Limb (tissue), 2 donors: ENCODE measurements at regions not wholly inside any gene's neighbourhood (a gene's known extent, or its start where the extent isn't known, plus 50 kb on each side); places are given as distances from the start of the nearest gene placed in this dataset.

Source experiments
- DNase-seq, 2 donors: peaks; one replicate each; pipeline ENCODE4 v3.0.0-alpha.2; 2016; ENCODE audit errors: extremely low spot score in 2 of 2

DNA sequence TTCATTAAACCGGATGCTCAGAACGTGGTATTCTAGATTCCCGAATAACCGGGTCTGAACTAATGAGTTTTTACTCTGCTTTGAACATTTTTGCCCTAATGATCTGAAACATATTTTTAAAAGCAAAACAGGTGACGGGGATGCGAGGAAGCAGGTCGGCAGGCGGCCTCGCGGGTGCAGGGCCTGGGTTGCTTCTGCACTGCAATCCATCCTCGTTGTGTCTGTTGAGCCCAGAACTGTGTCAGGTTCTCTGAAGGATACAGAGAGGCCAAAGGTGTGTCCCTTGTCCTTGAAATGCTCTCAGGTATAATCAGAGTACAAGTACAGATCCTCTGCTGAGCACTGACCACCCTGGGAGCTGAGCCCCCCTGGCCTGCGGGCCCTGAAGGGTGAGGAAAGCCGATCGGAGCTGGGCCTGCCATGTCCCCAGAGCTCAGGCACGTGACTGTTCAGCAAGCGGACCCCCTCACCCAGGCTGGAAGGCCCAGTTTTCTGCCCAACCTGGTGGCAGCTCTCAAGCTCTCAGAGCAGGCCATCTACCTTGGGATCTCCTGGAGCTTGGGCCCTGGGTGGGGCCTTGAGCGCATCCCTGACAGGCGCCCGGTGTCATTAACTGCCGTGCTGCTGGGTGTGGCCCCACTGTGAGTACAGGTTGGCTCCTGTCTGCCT lies 151.8 kb downstream of the OLFM1 start:
- peak in 1 of 2 donors; percentile 7 for DNase-seq

DNA sequence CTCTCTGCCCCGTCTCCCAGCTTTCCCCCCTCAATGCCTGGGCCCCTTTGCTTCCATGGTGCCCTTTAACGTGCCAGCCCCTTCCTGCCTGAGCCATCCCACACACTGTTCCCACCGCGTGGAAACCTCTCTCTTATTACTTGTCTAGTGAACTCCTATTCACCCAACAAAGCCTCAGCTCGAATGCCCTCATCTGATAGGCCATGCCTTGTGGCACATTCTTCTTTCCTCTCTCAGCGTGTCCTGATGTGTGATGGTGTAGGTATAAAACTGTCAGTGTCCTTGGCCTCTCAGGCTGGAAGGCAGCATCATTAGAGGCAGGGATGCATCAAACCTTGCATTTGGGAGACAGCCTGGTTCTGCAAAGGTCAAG lies 152.3 kb downstream of the OLFM1 start:
- DNase-seq = no peak

DNA sequence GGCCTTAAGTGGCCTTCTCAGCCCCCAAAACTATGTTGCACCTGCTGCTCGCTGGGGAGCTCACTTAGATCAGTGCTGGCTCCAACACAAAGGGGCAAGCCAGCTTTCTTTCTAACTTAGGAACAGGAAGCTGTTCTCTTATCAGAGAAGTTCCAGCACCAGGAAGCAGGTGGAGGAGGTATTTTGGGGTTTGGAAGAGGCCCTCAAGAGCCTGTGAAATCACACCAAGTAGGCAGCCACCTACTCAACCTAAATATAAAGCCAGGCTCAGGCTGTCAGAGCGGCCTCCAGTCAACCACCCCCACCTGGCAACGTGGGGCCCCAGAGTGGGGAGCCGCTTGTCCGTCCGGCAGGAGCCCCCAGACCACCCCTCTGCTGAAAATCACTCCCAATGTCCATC lies 152.8 kb downstream of the OLFM1 start:
- no peak for DNase-seq

DNA sequence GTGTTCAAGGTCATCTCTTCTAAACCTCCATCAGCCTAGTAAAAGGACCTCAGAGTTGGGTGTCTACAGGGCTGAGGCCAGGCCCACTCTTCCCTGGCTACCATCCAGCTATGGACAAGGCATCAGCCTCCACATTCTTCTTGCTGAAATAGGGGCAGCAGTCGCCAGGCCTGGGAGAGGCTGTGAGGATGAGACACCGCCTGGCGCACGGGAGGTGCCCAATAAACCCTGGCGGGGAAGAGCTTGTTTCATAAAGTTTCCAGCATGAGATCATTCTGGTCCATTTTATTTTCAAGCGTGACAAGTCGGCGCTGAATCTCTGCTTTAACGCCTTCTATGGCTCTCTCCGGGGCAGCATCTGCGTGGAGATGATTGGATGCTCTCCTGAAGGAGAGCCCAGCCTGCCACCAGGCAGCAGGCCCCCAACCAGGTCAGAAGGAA lies 153.4 kb downstream of the OLFM1 start:
- DNase-seq = no peak

GRCh38 chr9:135241381-135242048 lies 154.0 kb downstream of the OLFM1 start:
- no peak for DNase-seq

DNA sequence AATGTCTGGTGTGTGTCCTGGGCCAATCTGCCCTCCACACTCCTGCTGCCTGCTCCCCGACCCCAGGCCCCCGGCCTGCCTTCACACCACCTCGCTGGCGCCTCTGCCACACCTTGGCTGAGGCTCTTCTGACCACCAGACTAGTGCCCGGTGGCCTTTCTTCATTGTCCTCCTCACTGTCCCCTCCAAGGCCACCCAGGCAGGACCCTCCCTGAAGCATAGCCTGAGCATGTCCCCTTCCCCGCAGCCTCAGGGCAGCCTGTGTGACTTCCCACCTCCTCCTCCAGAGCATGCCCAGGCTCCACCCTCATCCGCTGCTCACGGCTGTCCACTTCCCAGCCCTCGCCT lies 154.6 kb downstream of the OLFM1 start:
- DNase-seq = no peak

DNA sequence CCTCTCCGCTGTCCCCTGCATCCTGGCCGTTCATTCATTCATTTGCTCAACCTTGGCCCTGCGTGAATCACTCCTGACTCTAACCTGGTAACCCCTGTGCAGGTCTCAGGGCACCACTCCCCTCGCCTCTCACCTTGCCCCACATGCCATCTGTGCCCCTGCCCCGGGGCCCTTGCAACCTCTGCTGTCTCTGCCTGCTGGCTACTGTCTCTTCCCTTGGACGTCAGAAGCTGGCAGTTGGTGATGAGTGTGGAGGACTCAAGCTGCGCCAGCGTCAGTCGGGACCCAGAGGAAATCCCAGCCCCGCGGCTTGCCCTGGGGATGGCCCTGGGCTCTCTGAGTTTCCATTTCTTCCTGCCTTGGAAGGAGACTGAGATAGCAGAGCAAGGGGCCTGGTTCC lies 154.9 kb downstream of the OLFM1 start:
- no peak for DNase-seq

- no peak for DNase-seq
Observed at GRCh38 chr9:135243201-135244190, 156.0 kb downstream of the OLFM1 start.

DNA sequence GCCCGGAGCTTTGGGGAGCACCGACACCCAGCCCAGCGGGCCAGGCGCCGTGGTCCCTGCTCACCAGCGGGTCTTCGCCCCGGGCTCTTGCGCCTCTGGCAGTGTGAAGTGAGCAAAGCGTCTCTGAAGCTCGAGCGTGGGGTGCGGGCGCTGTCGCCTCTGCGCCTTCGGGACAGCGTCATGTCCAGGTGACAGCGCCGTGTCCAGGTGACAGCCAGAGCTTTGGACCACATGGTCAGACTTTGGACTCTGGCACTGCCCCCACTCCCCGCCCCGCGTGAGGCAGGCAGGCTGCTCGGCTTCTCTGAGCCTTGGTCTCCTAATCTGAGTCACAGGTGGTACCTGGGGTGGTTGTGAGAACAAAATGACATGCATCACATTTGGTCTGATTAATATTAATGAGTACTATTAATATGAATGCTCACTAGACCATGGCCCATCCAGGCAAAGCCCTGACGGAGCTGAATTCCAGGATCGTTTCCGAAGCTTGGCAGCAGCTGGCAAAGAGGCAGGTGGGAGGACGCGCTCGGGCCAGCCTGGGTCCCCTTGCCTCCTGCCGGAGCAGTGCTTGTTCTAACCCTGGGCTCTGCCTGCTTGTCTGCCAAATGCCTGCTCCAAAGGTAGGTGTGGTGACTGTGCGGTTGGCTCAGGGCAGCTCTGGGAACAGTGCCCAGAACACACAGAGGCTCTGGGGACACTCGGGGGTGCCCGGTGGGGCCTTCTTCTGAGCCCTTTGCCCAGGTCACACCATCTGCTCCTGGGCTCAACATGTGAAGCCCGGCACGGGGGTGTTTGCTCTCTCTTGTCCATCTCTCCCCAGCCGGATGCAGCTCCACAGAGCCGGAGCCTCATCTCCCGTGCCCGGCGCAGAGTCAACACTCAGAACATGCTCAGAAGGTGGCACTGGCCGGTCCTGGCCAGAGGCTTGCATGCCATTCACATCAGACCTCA lies 157.1 kb downstream of the OLFM1 start:
- no peak for DNase-seq

- DNase-seq = no peak
Observed at GRCh38 chr9:135245482-135246247, 158.2 kb downstream of the OLFM1 start.

DNA sequence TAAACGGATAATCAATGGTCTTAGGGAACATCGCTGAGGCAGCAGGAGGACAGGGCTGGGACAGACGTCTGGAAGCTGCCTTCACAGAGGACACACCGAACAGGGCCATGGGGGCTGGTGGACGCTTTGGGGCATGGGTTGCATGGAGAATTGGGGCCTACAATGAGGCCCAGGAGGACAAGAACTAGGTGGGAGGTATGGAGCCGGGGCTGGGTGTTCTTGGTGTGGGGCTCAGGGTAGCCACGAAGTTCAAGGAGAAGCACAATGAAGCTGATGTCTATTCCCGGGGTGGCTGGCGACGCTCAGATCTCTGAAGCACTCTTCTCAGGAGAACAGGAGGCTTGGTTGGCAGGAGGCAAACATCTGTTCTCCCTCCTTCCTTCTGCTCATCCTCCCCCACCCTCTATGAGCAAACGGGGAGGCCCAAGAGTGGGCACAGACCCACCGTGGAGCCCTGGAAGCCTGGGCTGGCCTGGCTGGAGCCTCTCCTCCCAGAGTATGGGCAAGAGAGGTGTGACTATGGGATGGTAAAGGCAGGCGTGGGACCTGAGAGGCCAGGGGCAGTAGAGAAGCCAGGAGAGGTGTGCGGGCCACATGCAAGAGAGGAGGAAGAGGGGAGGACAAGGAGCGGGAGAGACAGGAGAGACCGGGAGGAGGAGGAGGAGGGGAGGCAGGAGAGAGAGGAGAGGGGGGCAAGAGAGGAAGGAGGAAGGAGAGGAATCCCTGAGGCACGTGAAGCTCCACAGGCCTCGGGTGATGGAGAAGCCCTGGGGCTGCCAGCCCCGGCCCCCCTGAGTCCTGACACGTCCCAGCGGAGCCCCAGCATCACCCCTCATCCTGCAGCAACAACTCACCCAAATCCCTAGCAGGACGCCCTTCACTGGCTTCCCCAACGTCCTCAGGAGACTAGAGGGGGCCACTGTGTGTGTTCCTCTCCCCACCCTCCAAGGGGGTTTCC lies 159.1 kb downstream of the OLFM1 start:
- DNase-seq = no peak

GRCh38 chr9:135247227-135247930 lies 159.9 kb downstream of the OLFM1 start:
- DNase-seq = no peak

- DNase-seq = no peak
Observed at GRCh38 chr9:135248111-135248510, 160.6 kb downstream of the OLFM1 start.

- DNase-seq = no peak
Observed at GRCh38 chr9:135248721-135249120, 161.3 kb downstream of the OLFM1 start.

DNA sequence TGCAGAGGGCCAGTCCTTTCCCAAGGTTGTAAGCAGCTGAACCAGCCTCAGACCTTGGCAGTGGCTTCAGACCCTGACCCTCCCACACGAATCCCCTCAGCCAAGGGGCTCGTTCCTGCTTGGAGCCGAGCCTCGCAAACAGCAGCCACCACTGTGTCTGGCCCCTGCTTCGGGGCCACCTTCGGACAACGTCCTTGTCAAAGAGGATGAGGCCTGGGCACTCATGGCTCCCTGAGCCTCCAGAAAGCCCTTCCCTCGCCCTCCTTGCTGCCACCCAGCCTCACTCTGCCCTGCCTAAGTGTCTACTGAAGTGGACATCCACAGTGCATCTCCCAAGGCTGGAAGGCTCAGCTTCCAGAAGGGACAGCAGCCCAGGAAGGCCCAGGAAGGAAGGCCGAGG lies 161.7 kb downstream of the OLFM1 start:
- no peak for DNase-seq

GRCh38 chr9:135249711-135250110 lies 162.2 kb downstream of the OLFM1 start:
- no peak for DNase-seq

DNA sequence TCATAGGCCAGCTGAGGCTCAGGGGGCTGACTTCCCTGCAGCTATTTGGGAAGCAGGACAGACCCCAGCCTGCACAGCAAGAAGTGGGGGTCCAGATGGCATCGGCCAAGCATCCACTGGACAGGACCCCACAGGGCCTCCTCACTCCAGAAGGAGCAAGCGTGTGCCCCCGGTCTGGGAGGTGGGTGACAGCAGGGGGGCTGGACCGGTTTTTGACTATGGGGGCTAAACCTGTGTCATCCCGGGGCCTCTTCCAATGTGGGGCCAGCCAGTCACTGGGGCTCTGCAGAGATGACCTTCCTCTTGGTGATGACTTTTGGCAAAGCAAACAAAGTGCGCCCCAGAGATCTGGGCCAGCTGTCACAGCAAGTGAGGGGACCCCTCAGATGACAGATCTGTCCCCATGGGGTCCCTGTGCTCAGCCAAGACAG lies 163.9 kb downstream of the OLFM1 start:
- no peak for DNase-seq

DNA sequence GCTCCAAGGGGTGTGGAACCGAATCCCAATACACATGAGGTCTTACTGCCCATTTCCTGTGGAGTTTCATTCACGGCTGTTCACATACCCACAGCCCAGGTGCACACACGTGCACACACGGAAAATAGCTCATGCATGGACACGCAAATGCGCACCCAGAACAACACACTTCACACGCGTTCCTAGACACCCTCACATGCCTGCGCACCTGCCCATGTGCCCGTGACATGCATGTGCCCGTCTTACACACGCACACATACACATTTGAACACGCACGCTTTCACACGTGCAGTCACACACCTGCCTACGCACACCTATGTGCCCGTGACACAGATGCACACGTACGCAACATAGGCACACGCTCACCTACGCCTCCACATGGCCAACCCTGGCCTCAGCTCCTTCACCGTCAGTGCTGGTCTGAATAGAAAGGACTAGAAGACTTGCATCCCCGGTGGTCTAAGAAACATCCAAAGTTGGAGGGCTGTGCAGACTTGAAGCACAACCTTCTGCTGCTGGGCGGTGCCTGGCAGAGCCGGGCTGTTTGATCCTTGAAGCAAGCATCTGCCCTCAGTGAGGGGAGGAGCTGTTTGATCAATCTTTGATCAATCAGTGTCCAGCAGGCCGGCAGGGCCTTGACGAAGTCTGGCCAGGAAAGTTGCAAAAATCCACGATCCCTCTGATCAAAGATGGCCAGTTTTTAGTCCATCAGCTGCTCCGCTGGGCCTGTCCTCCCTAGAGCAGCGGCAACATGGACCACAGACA lies 164.7 kb downstream of the OLFM1 start:
- no peak for DNase-seq
